ENCODE measurements at regions not wholly inside any gene's neighbourhood (a gene's known extent, or its start where the extent isn't known, plus 50 kb on each side); places are given as distances from the start of the nearest gene placed in this dataset.

DNA sequence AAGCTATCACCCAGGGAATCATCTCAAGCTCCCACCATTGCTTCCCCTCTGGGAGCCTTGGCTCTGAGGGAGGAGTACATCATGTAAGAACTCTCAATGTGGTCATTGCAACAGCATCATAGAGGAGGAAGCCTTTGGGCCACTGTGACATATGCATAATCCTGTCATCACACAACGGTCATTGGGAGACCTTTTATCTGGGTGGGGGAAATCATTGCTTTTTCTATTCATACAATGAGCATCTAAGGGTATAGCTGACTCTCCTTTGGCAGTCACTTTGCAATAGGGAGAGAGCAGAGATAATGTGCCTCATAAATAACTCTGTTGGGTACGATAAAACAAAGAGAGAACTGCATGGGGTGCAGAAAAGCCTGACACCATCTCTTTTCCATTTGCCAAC is 155.2 kb upstream of the KCNIP4 start:
- Histone ChIP-seq H3K27me3 (replicated peaks; ENCODE audit: control insufficient read depth, insufficient read depth, low read length) (no peaks in the 10 kb centered on the region), H3K9me3 (ENCODE audit: control insufficient read depth, low read length) (no peaks in the 10 kb centered on the region), H3K4me1 (ENCODE audit: control insufficient read depth, insufficient read depth, low read length) (peaks cover 6% of the 10 kb centered on the region), H3K36me3 (ENCODE audit: control insufficient read depth, insufficient read depth, low read length, severe bottlenecking) (no peaks in the 10 kb centered on the region), H3K4me3 (ENCODE audit: low read length) (no peak overlapping the region), H3K9ac (ENCODE audit: low read length) (no peak overlapping the region)
- no peak for DNase-seq (ENCODE audit: low read depth)

DNA sequence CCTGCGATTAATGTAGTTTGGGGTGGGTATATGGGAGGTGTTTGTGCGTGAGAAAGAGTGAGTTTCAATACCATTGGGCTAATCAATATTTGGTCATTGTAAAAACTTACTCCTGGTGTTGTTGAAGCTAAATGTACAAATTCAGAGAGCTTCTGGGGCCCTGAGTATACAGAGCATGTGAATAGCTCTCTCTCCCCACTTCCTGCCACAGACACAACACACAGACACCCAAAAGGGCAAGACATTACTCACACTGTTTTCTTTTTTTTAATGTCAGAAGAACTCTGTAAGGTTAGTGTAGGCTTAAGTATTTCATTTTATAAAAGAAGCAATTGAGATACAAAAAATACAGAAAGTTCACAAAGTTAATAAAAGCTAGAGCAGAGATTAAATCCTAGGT is 151.3 kb upstream of the KCNIP4 start:
- Histone ChIP-seq H3K27me3 (replicated peaks; ENCODE audit: control insufficient read depth, insufficient read depth, low read length) (no peaks in the 10 kb centered on the region), H3K9ac (ENCODE audit: low read length) (peak overlapping the region; percentile 0), H3K36me3 (ENCODE audit: control insufficient read depth, insufficient read depth, low read length, severe bottlenecking) (no peaks in the 10 kb centered on the region), H3K4me3 (ENCODE audit: low read length) (no peak overlapping the region), H3K4me1 (ENCODE audit: control insufficient read depth, insufficient read depth, low read length) (peaks cover 6% of the 10 kb centered on the region), H3K9me3 (ENCODE audit: control insufficient read depth, low read length) (no peaks in the 10 kb centered on the region)
- DNase-seq (ENCODE audit: low read depth): peak; percentile 48

DNA sequence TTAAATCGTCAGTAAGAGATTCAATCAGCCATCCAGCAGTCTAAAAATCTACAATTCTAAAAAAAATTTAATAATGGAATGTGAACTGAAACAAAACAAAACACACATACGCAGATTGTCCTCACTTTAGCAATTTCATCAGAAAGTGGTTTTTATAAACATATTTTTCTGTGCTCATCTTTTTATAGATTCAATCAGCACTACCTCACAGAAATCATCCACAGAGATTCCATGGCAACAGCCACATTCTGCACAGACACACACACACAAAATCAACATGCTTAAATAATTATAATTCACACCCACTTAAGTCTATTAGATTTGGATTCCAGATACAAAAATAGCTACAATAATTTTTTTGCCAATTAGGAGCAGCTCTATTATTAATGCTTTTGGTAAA is 149.0 kb upstream of the KCNIP4 start:
- H3K4me3 ChIP-seq (ENCODE audit: low read length): no peak overlapping the region
- H3K36me3 ChIP-seq (ENCODE audit: control insufficient read depth, insufficient read depth, low read length, severe bottlenecking): no peaks in the 10 kb centered on the region
- peaks cover 14% of the 10 kb centered on the region for H3K4me1 ChIP-seq (ENCODE audit: control insufficient read depth, insufficient read depth, low read length)
- no peak for DNase-seq (ENCODE audit: low read depth)
- no peaks in the 10 kb centered on the region for H3K9me3 ChIP-seq (ENCODE audit: control insufficient read depth, low read length)
- no peak overlapping the region for H3K9ac ChIP-seq (ENCODE audit: low read length)
- no peaks in the 10 kb centered on the region for H3K27me3 ChIP-seq (replicated peaks; ENCODE audit: control insufficient read depth, insufficient read depth, low read length)

DNA sequence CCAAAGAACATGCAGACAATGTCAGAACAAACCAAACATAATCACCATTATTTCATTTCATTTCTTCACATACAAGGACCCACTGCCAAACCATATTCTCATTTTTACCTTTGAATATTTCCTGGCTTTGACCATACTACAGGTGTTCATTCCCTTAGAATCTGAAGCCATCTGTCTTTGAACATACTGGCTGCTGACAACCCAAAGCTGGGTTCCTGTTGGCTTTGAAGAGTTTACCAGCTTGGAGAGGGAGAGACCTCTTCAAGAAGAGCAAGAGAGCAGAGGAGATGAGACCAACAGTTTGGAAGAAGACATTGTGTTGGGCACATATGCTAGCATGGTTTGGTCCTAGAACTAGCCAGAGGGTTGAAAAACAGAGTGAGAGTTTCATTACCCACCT is 145.6 kb upstream of the KCNIP4 start:
- Histone ChIP-seq H3K4me3 (ENCODE audit: low read length) (no peak overlapping the region), H3K9me3 (ENCODE audit: control insufficient read depth, low read length) (no peaks in the 10 kb centered on the region), H3K9ac (ENCODE audit: low read length) (no peak overlapping the region), H3K27me3 (replicated peaks; ENCODE audit: control insufficient read depth, insufficient read depth, low read length) (no peaks in the 10 kb centered on the region), H3K36me3 (ENCODE audit: control insufficient read depth, insufficient read depth, low read length, severe bottlenecking) (no peaks in the 10 kb centered on the region), H3K4me1 (ENCODE audit: control insufficient read depth, insufficient read depth, low read length) (peaks cover 27% of the 10 kb centered on the region)
- DNase-seq (ENCODE audit: low read depth): no peak

DNA sequence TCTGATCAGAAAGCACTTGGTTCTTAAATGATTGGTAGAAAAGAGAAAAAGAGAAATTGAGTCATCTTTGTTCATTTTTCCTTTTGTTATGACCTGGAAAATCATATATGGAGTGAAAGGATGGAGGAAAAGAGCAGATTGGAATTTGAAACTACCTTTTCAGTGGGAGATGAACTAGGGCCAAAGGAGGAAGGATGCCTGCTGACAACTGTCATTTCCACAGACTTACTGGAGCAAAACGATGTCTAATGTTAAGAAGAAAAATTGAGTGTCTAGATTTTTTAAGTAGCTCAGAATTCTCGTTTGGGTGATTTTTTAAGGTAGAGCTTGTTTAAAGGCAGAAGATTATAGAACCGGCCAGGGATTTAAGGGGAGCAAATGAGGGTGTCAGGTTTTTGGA is 144.6 kb upstream of the KCNIP4 start:
- H3K36me3 ChIP-seq (ENCODE audit: control insufficient read depth, insufficient read depth, low read length, severe bottlenecking): no peaks in the 10 kb centered on the region
- H3K4me3 ChIP-seq (ENCODE audit: low read length): no peak overlapping the region
- no peak for DNase-seq (ENCODE audit: low read depth)
- H3K27me3 ChIP-seq (replicated peaks; ENCODE audit: control insufficient read depth, insufficient read depth, low read length): no peaks in the 10 kb centered on the region
- no peak overlapping the region for H3K9ac ChIP-seq (ENCODE audit: low read length)
- H3K9me3 ChIP-seq (ENCODE audit: control insufficient read depth, low read length): no peaks in the 10 kb centered on the region
- H3K4me1 ChIP-seq (ENCODE audit: control insufficient read depth, insufficient read depth, low read length): peaks cover 27% of the 10 kb centered on the region

DNA sequence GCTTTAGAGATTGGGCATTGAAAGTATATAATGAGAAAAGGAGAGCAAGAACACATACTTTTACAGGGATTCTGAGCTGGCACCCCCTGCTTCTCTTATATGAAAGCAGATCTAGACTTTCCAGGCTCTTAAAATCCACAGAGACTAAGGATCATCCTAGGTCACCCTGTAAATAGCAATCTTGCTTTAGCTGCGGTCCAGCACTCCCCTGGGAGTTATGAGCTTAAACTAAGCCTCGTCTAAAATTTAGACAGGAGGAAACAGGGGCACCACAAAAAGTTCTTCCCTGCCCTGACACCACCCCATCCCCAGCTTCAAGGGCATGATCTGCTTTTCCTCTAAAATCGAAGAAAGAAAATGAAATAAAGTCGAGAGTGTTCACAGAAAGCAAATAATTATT is 143.3 kb upstream of the KCNIP4 start:
- H3K9ac ChIP-seq (ENCODE audit: low read length): no peak overlapping the region
- no peak overlapping the region for H3K4me3 ChIP-seq (ENCODE audit: low read length)
- H3K4me1 ChIP-seq (ENCODE audit: control insufficient read depth, insufficient read depth, low read length): peaks cover 27% of the 10 kb centered on the region
- H3K9me3 ChIP-seq (ENCODE audit: control insufficient read depth, low read length): peaks cover 7% of the 10 kb centered on the region
- H3K36me3 ChIP-seq (ENCODE audit: control insufficient read depth, insufficient read depth, low read length, severe bottlenecking): no peaks in the 10 kb centered on the region
- no peaks in the 10 kb centered on the region for H3K27me3 ChIP-seq (replicated peaks; ENCODE audit: control insufficient read depth, insufficient read depth, low read length)
- peak; percentile 26 for DNase-seq (ENCODE audit: low read depth)

DNA sequence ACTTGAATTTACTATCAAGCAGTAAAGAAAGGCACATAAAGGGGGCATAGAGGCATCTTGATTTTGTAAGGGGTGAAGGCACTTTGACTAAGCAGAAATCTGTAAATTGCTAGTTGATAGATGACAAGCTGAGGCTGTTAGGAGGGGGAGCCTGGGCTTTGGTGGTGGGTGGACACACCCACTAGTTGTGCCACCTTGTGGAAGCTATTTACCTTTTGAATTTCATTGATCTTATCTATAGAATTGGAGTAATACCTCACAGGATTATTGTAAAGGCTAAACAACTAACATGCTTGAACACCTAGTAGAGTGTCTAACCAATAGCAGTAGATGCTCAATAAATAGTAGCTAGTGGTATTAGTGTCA is 142.8 kb upstream of the KCNIP4 start:
- peaks cover 27% of the 10 kb centered on the region for H3K4me1 ChIP-seq (ENCODE audit: control insufficient read depth, insufficient read depth, low read length)

DNA sequence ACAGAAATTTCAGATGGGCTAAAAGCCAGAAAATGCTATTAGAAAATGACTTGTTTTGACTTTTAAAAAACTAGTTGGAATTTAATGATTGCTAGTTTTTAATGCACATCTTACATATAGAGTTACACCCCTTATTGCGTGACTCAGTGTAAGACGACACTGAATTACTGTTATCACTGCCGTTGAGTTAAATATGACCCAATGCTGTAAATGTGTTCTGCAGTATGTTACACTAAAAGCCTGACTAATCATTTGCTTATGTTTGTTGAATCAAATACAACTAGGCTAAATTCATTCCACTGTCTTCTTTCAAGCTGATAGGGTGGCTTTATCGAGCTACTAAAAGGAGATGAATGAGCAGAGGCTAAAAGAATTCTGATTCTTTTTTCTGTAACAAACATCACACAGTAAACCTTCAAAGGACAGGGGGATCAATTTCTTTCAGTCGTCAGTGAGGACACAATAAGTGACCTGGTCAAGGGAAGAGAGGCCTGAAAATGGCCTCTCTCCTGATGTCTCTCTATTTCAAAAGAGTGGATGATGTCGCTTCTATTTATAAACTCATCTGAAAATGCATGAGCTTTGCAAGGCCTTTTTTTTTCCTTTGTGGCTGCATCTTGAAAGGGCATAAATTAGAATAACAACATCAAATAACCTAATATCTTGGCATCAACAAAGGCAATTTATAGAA is 142.2 kb upstream of the KCNIP4 start:
- Histone ChIP-seq H3K36me3 (ENCODE audit: control insufficient read depth, insufficient read depth, low read length, severe bottlenecking) (no peaks in the 10 kb centered on the region), H3K27me3 (replicated peaks; ENCODE audit: control insufficient read depth, insufficient read depth, low read length) (no peaks in the 10 kb centered on the region), H3K9me3 (ENCODE audit: control insufficient read depth, low read length) (peaks cover 18% of the 10 kb centered on the region), H3K4me1 (ENCODE audit: control insufficient read depth, insufficient read depth, low read length) (peaks cover 27% of the 10 kb centered on the region), H3K4me3 (ENCODE audit: low read length) (no peak overlapping the region), H3K9ac (ENCODE audit: low read length) (no peak overlapping the region)
- DNase-seq (ENCODE audit: low read depth): peak; percentile 77

More for the DNA sequence above, 142.8 kb upstream of the KCNIP4 start:
- H3K27me3 ChIP-seq (replicated peaks; ENCODE audit: control insufficient read depth, insufficient read depth, low read length): no peaks in the 10 kb centered on the region
- no peak overlapping the region for H3K9ac ChIP-seq (ENCODE audit: low read length)
- peaks cover 13% of the 10 kb centered on the region for H3K9me3 ChIP-seq (ENCODE audit: control insufficient read depth, low read length)
- no peak for DNase-seq (ENCODE audit: low read depth)
- H3K36me3 ChIP-seq (ENCODE audit: control insufficient read depth, insufficient read depth, low read length, severe bottlenecking): no peaks in the 10 kb centered on the region
- H3K4me3 ChIP-seq (ENCODE audit: low read length): no peak overlapping the region

DNA sequence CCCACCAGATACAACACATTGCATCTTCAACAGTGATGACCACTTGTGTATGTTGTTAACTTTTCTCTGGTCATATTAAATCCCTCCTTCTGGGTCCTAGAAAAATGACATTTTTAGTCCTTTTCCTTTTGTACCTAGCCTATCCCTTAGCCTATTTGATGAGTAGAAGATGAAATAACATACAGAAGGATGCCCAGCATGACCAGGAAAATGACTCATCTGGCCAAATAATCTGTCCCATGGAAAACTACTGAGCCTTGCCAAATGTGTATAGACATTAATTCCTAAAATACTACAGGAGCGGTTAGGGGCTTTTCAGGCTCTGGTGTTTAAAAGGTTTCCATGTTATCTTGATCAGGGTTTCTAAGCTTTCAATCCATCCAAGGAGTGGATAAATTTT is 129.0 kb upstream of the KCNIP4 start:
- Histone ChIP-seq H3K9me3 (ENCODE audit: control insufficient read depth, low read length) (peaks cover 4% of the 10 kb centered on the region), H3K4me1 (ENCODE audit: control insufficient read depth, insufficient read depth, low read length) (no peaks in the 10 kb centered on the region), H3K36me3 (ENCODE audit: control insufficient read depth, insufficient read depth, low read length, severe bottlenecking) (no peaks in the 10 kb centered on the region)

DNA sequence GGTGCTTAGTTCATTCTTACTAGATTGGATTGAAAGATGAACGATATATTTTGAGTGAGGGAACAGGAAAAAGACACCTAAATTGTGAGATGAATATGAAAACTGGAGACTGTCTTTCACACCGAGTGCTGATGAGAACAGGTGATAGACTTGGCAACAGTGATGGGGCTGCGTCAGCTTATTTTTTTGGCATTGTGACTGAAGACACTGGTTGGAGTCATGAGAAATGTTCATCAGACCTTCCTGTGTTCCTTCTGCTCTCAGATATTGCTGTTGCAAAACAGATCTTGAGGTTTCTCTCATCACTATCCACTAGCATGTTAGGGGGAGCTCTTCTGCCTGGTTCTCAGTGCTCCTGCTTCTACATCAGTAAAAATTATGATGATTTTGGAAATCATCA is 124.2 kb upstream of the KCNIP4 start:
- no peak overlapping the region for H3K4me3 ChIP-seq (ENCODE audit: low read length)
- no peak overlapping the region for H3K9ac ChIP-seq (ENCODE audit: low read length)
- no peaks in the 10 kb centered on the region for H3K36me3 ChIP-seq (ENCODE audit: control insufficient read depth, insufficient read depth, low read length, severe bottlenecking)
- H3K27me3 ChIP-seq (replicated peaks; ENCODE audit: control insufficient read depth, insufficient read depth, low read length): no peaks in the 10 kb centered on the region
- no peak for DNase-seq (ENCODE audit: low read depth)
- peaks cover 4% of the 10 kb centered on the region for H3K9me3 ChIP-seq (ENCODE audit: control insufficient read depth, low read length)
- no peaks in the 10 kb centered on the region for H3K4me1 ChIP-seq (ENCODE audit: control insufficient read depth, insufficient read depth, low read length)

More for the DNA sequence above, 129.0 kb upstream of the KCNIP4 start:
- no peak overlapping the region for H3K4me3 ChIP-seq (ENCODE audit: low read length)
- DNase-seq (ENCODE audit: low read depth): no peak
- H3K27me3 ChIP-seq (replicated peaks; ENCODE audit: control insufficient read depth, insufficient read depth, low read length): no peaks in the 10 kb centered on the region
- H3K9ac ChIP-seq (ENCODE audit: low read length): no peak overlapping the region

DNA sequence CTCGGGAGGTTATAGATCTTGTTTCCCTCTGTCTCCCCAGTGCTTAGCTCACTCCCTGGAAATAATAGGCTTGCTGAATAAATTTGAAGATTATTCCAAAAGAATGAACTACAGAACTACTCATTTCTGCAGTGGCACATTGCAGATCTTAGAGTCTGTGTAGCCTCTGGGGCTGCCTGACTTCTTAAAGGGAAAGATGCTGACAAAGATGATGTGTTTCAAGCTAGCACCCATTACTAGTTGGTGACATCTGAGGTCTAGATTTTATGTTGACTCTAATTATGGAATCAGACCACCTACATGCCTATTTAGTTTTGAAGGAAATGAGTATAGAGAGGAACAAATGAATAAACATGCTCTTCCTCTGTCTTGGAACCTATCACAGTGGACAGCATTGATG is 123.7 kb upstream of the KCNIP4 start:
- no peaks in the 10 kb centered on the region for H3K36me3 ChIP-seq (ENCODE audit: control insufficient read depth, insufficient read depth, low read length, severe bottlenecking)
- H3K4me1 ChIP-seq (ENCODE audit: control insufficient read depth, insufficient read depth, low read length): no peaks in the 10 kb centered on the region
- DNase-seq (ENCODE audit: low read depth): no peak
- H3K9me3 ChIP-seq (ENCODE audit: control insufficient read depth, low read length): peaks cover 4% of the 10 kb centered on the region
- no peaks in the 10 kb centered on the region for H3K27me3 ChIP-seq (replicated peaks; ENCODE audit: control insufficient read depth, insufficient read depth, low read length)
- no peak overlapping the region for H3K9ac ChIP-seq (ENCODE audit: low read length)
- H3K4me3 ChIP-seq (ENCODE audit: low read length): no peak overlapping the region

DNA sequence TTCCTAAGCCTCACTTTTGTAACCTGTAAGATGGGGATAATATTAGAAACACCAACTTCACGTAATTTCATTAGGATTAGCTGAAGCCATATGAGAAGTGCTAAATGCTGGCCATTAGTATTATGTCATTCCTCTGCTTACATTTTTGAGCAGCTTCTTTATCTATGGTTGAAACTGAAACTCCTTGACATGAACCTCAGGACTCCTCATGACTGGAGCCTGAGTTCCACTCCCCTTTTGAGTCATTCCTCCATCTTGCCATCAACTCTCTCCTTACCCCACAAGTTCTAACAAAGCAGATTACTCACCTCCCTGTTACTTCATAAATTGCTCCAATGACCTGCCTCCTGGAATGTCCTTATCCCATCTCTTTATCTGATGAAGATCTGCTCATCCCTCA is 123.2 kb upstream of the KCNIP4 start:
- peaks cover 4% of the 10 kb centered on the region for H3K9me3 ChIP-seq (ENCODE audit: control insufficient read depth, low read length)
- H3K4me3 ChIP-seq (ENCODE audit: low read length): no peak overlapping the region
- DNase-seq (ENCODE audit: low read depth): no peak
- no peaks in the 10 kb centered on the region for H3K36me3 ChIP-seq (ENCODE audit: control insufficient read depth, insufficient read depth, low read length, severe bottlenecking)
- H3K4me1 ChIP-seq (ENCODE audit: control insufficient read depth, insufficient read depth, low read length): no peaks in the 10 kb centered on the region
- no peaks in the 10 kb centered on the region for H3K27me3 ChIP-seq (replicated peaks; ENCODE audit: control insufficient read depth, insufficient read depth, low read length)
- no peak overlapping the region for H3K9ac ChIP-seq (ENCODE audit: low read length)

Measured in adipocyte (in vitro differentiated cells).